MM.1S (cell line): ENCODE measurements at regions not wholly inside any gene's neighbourhood (a gene's known extent, or its start where the extent isn't known, plus 50 kb on each side); places are given as distances from the start of the nearest gene placed in this dataset.

Experiments
- DNase-seq: peaks from one replicate; pipeline ENCODE4 v3.0.0-alpha.2; 2015
- H2AFZ ChIP-seq: fragments of 300-600 bp; sonication (generic); 2 replicates; pipeline ENCODE4 v1.6.0; 2016; ENCODE audit warnings: antibody characterized with exemption, low read length
- H3F3A ChIP-seq: fragments of 300-600 bp; sonication (generic); 2 replicates; pipeline ENCODE4 v1.6.1; 2016; ENCODE audit warnings: mild to moderate bottlenecking, antibody characterized with exemption, low read length, moderate library complexity, mixed read lengths; ENCODE audit not compliant: insufficient read depth
- H3K27ac ChIP-seq: fragments of 300-600 bp; sonication (generic); 2 replicates; pipeline ENCODE4 v1.5.1; 2016; ENCODE audit warnings: mild to moderate bottlenecking, low read length
- H3K27me3 ChIP-seq: fragments of 300-600 bp; sonication (generic); replicated peaks from 2 replicates; pipeline ENCODE4 v1.6.0; 2016; ENCODE audit warnings: low read length; ENCODE audit not compliant: insufficient read depth
- H3K36me3 ChIP-seq: fragments of 300-600 bp; sonication (generic); replicated peaks from 2 replicates; pipeline ENCODE4 v1.6.1; 2016; ENCODE audit warnings: mild to moderate bottlenecking, low read length, mixed read lengths; ENCODE audit not compliant: insufficient read depth
- H3K4me1 ChIP-seq: fragments of 300-600 bp; sonication (generic); 2 replicates; pipeline ENCODE4 v1.6.1; 2016; ENCODE audit warnings: low read length, mixed read lengths
- H3K4me2 ChIP-seq: fragments of 300-600 bp; sonication (generic); 2 replicates; pipeline ENCODE4 v1.6.0; 2016; ENCODE audit warnings: low read depth, low read length
- H3K4me3 ChIP-seq: fragments of 300-600 bp; sonication (generic); 2 replicates; pipeline ENCODE4 v1.5.1; 2016; ENCODE audit warnings: low read length, mixed read lengths
- H3K79me2 ChIP-seq: fragments of 300-600 bp; sonication (generic); 2 replicates; pipeline ENCODE4 v1.6.1; 2016; ENCODE audit warnings: mixed run types, low read length, mixed read lengths
- H3K9ac ChIP-seq: fragments of 300-600 bp; sonication (generic); 2 replicates; pipeline ENCODE4 v1.6.1; 2016; ENCODE audit warnings: low read length, mixed read lengths
- H3K9me2 ChIP-seq: fragments of 300-600 bp; sonication (generic); replicated peaks from 2 replicates; pipeline ENCODE4 v1.6.1; 2016; ENCODE audit warnings: mild to moderate bottlenecking, low read length, mixed read lengths; ENCODE audit not compliant: insufficient read depth
- H3K9me3 ChIP-seq: fragments of 300-600 bp; sonication (generic); replicated peaks from 2 replicates; pipeline ENCODE4 v1.6.1; 2016; ENCODE audit warnings: mild to moderate bottlenecking, low read length, mixed read lengths; ENCODE audit not compliant: insufficient read depth
- H4K20me1 ChIP-seq: fragments of 300-600 bp; sonication (generic); 2 replicates; pipeline ENCODE4 v1.6.1; 2016; ENCODE audit warnings: mild to moderate bottlenecking, low read length, moderate library complexity, mixed read lengths; ENCODE audit not compliant: insufficient read depth
- CTCF ChIP-seq: fragments of 300-600 bp; sonication (generic); IDR thresholded peaks from 2 replicates; pipeline ENCODE4 v1.5.1; 2016; ENCODE audit warnings: antibody characterized with exemption, low read length, mixed read lengths
- EZH2 ChIP-seq: fragments of 300-600 bp; sonication (generic); optimal IDR thresholded peaks from 2 replicates; pipeline ENCODE3; 2017; ENCODE audit warnings: low read depth, mild to moderate bottlenecking, antibody characterized with exemption, low read length, mixed read lengths
- EZH2phosphoT487 ChIP-seq: fragments of 300-600 bp; sonication (generic); IDR thresholded peaks from 2 replicates; pipeline ENCODE4 v1.6.1; 2018; ENCODE audit warnings: antibody characterized with exemption, low read length

DNA sequence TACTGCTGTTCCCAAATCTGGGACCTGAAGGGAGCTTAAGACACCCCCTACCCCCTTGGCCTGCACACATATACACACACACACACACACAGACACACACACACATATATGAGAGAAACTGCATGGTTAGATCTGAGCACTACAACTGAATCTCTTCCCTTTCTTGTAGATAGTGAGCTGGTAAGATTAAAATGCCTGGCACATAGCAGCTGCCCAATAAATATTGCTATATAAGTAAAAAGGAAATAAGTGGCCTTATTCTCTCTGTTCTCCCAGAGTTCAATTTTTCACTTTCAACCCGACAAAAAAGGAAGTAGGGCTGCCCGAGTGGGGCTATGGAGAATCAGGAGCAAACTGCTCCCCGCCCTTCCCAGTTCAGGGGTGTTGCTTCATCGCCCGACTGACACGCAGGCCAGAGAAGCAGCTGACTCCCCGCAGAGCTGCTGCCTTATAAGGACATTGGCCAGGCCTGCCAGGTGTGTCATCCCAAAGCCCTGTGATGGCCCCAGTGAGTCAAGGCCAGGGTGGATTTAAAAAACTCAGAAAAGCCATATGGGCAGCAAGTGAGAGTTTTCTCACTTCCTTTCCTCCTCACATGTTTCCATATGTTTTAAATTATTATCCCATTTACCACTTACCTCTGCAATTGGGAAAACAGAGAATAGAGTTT is 106.5 kb upstream of the SLC44A3 start:
- Histone ChIP-seq H3K4me3 (no peak overlapping the region), H3K4me2 (no peak overlapping the region), H3K27ac (no peak overlapping the region), H4K20me1 (no peaks in the 10 kb centered on the region), H2AFZ (no peak overlapping the region), H3K27me3 (no peaks in the 10 kb centered on the region), H3K9me3 (no peaks in the 10 kb centered on the region), H3K4me1 (no peaks in the 10 kb centered on the region), H3K9ac (no peak overlapping the region), H3K9me2 (no peaks in the 10 kb centered on the region), H3F3A (no peaks in the 10 kb centered on the region), H3K36me3 (no peaks in the 10 kb centered on the region), H3K79me2 (no peaks in the 10 kb centered on the region)
- no peak for TF ChIP-seq EZH2
- no peak for TF ChIP-seq EZH2phosphoT487
- DNase-seq: no peak

DNA sequence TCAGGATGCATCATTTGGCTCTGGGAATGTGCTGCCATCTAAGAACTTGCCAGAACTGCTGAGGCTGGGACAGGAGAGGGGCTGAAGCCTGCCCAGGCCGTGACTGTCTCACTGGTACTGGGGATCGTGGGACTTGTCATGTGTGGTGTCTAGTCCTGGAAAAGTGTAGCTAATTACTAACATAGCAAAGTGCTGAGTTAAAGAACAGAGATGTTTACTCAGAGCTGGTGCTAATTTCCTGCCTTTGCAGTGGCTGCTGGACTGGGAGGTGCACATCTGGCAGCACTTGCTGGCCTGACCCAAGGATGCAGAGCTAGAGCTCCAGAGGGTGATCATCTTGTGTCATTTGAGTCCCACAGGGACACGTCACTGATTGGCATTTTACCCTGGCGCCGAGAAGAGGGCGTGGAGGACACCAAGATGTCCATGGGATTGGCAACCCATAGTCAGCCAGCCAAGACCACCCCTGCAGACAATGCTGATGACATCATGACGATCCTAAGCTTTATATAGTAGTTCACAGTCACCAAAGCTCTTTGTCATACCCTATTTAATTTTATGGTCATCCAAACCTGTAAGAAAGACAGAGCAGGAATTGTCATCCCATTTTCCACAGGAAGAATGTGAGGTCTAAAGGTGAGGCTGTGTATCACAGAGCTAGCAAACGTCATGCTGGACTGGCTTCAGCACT is 110.1 kb upstream of the SLC44A3 start:
- no peak overlapping the region for H3K4me3 ChIP-seq
- no peak overlapping the region for H2AFZ ChIP-seq
- no peaks in the 10 kb centered on the region for H3K9me2 ChIP-seq
- H3K4me1 ChIP-seq: no peaks in the 10 kb centered on the region
- no peaks in the 10 kb centered on the region for H3K9me3 ChIP-seq
- DNase-seq: no peak
- no peaks in the 10 kb centered on the region for H3K79me2 ChIP-seq
- no peak for TF ChIP-seq EZH2
- TF ChIP-seq CTCF: no peak
- no peak for TF ChIP-seq EZH2phosphoT487
- H3K4me2 ChIP-seq: no peak overlapping the region
- H3F3A ChIP-seq: no peaks in the 10 kb centered on the region
- H3K27ac ChIP-seq: no peak overlapping the region
- no peaks in the 10 kb centered on the region for H4K20me1 ChIP-seq
- H3K9ac ChIP-seq: no peak overlapping the region
- no peaks in the 10 kb centered on the region for H3K27me3 ChIP-seq
- H3K36me3 ChIP-seq: no peaks in the 10 kb centered on the region

DNA sequence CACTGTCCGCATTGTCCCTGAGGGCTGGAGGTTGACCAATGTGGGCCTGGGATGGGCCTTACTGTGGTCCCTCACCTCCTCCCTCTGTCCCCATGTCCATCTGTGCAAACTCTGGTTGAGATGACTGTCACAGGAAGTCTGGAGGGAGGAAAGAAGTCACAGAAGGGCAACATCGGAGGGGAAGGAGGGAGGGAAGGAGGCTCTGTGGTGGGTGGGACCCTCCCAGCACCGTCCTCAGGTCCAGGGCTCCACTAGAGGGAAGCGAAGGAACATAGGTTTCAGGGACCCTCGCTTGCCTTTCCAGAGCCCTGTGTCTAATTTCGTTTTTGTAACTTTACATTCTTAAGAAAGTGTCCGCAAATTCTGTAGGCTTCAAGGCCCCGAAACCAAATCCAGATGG is 111.3 kb upstream of the SLC44A3 start:
- H3K9me2 ChIP-seq: no peaks in the 10 kb centered on the region
- no peaks in the 10 kb centered on the region for H3K4me1 ChIP-seq
- H3K4me2 ChIP-seq: no peak overlapping the region
- no peaks in the 10 kb centered on the region for H3F3A ChIP-seq
- no peak for DNase-seq
- TF ChIP-seq EZH2: no peak
- no peak for TF ChIP-seq EZH2phosphoT487
- no peak overlapping the region for H3K27ac ChIP-seq
- H3K27me3 ChIP-seq: no peaks in the 10 kb centered on the region
- no peaks in the 10 kb centered on the region for H3K9me3 ChIP-seq
- H3K4me3 ChIP-seq: no peak overlapping the region
- no peaks in the 10 kb centered on the region for H3K79me2 ChIP-seq
- H4K20me1 ChIP-seq: no peaks in the 10 kb centered on the region
- no peak overlapping the region for H2AFZ ChIP-seq
- H3K36me3 ChIP-seq: no peaks in the 10 kb centered on the region
- H3K9ac ChIP-seq: no peak overlapping the region

- Histone ChIP-seq H3K4me1 (no peaks in the 10 kb centered on the region), H4K20me1 (no peaks in the 10 kb centered on the region), H3K27ac (no peak overlapping the region), H3K4me2 (no peak overlapping the region), H3K4me3 (no peak overlapping the region), H3K27me3 (no peaks in the 10 kb centered on the region), H3F3A (no peaks in the 10 kb centered on the region), H3K9me2 (no peaks in the 10 kb centered on the region), H3K79me2 (no peaks in the 10 kb centered on the region), H3K9me3 (no peaks in the 10 kb centered on the region), H2AFZ (no peak overlapping the region), H3K36me3 (no peaks in the 10 kb centered on the region), H3K9ac (no peak overlapping the region)
- DNase-seq: no peak
- TF ChIP-seq EZH2 (no peak), EZH2phosphoT487 (no peak), CTCF (no peak)
Measured at GRCh38 chr1:94708299-94708685, 111.9 kb upstream of the SLC44A3 start.
